Fibroblast of lung (primary cell): ENCODE measurements at regions not wholly inside any gene's neighbourhood (a gene's known extent, or its start where the extent isn't known, plus 50 kb on each side); places are given as distances from the start of the nearest gene placed in this dataset.

Source experiments
- DNase-seq, 2 donors: peaks; one replicate each; pipeline versions ENCODE4 v3.0.0 to v3.0.0-alpha.2; 2010; ENCODE audit warnings: low read depth in 2 of 2
- H2AFZ ChIP-seq: 2 replicates; pipeline ENCODE4 v1.5.1; 2012; ENCODE audit warnings: low read length, control low read depth, inconsistent platforms
- H3K27ac ChIP-seq: 2 replicates; pipeline ENCODE4 v1.5.1; 2011; ENCODE audit warnings: low read length, control low read depth; ENCODE audit not compliant: insufficient read depth
- H3K27me3 ChIP-seq: 2 replicates; pipeline ENCODE4 v1.5.1; 2011; ENCODE audit warnings: mild to moderate bottlenecking, low read length; ENCODE audit not compliant: control insufficient read depth, insufficient read depth
- H3K36me3 ChIP-seq: 2 replicates; pipeline ENCODE4 v1.5.1; 2011; ENCODE audit warnings: low read length; ENCODE audit not compliant: control insufficient read depth, insufficient read depth
- H3K4me1 ChIP-seq: 2 replicates; pipeline ENCODE4 v1.5.1; 2011; ENCODE audit warnings: low read length; ENCODE audit not compliant: control insufficient read depth, insufficient read depth; ENCODE audit errors: extremely low read depth
- H3K4me2 ChIP-seq: 2 replicates; pipeline ENCODE4 v1.5.1; 2011; ENCODE audit warnings: low read length, control low read depth; ENCODE audit not compliant: insufficient read depth; ENCODE audit errors: extremely low read depth
- H3K4me3 ChIP-seq, 4 experiments: fragments of 200-600 bp in 1 of 4; sonication (generic) in 1 of 4; replicated peaks in 1 of 4; 2 replicates each; pipeline ENCODE4 v1.5.1; 2011 to 2016; ENCODE audit warnings: low read length in 4 of 4, low read depth in 3 of 4, mild to moderate bottlenecking in 3 of 4, control low read depth in 2 of 4, inconsistent platforms in 1 of 4, mixed read lengths in 1 of 4; ENCODE audit not compliant: insufficient read depth in 1 of 4; ENCODE audit errors: control extremely low read depth in 1 of 4
- H3K79me2 ChIP-seq: 2 replicates; pipeline ENCODE4 v1.5.1; 2012; ENCODE audit warnings: mild to moderate bottlenecking, low read length, inconsistent platforms; ENCODE audit not compliant: control insufficient read depth, insufficient read depth
- H3K9ac ChIP-seq: 2 replicates; pipeline ENCODE4 v1.5.1; 2011; ENCODE audit warnings: mild to moderate bottlenecking, low read length, control low read depth; ENCODE audit not compliant: insufficient read depth
- H3K9me3 ChIP-seq: 2 replicates; pipeline ENCODE4 v1.5.1; 2012; ENCODE audit warnings: low read depth, low read length; ENCODE audit not compliant: control insufficient read depth, insufficient read depth
- H4K20me1 ChIP-seq: 2 replicates; pipeline ENCODE4 v1.5.1; 2011; ENCODE audit warnings: low read length; ENCODE audit not compliant: control insufficient read depth, insufficient read depth; ENCODE audit errors: extremely low read depth
- CTCF ChIP-seq, 2 donors: IDR thresholded peaks in 1 of 2; conservative IDR thresholded peaks in 1 of 2; 1 replicate in 1 of 2; 2 replicates in 1 of 2; pipeline ENCODE4 v1.5.1; 2011 to 2012; ENCODE audit warnings: low read length in 2 of 2, control low read depth in 1 of 2, inconsistent platforms in 1 of 2, low read depth in 1 of 2, mild to moderate bottlenecking in 1 of 2
- EZH2 ChIP-seq: IDR thresholded peaks from 2 replicates; pipeline ENCODE4 v1.5.1; 2012; ENCODE audit warnings: low read length, control low read depth, mild to moderate bottlenecking; ENCODE audit errors: missing control alignments

GRCh38 chr12:88756917-88757316 is 176.6 kb upstream of the KITLG start:
- Histone ChIP-seq H3K4me2 (no peak overlapping the region), H3K4me3 (no peak overlapping the region), H3K27me3 (no peaks in the 10 kb centered on the region), H2AFZ (no peak overlapping the region), H3K27ac (no peak overlapping the region), H3K9ac (no peak overlapping the region), H3K79me2 (no peaks in the 10 kb centered on the region), H3K9me3 (no peaks in the 10 kb centered on the region), H3K4me1 (no peaks in the 10 kb centered on the region), H3K36me3 (no peaks in the 10 kb centered on the region), H4K20me1 (no peaks in the 10 kb centered on the region)
- TF ChIP-seq CTCF (conservative IDR thresholded peaks at IDR 0.05 in 1 of 2, IDR thresholded peaks at IDR 0.05 in 1 of 2; ENCODE audit: low read depth in 1 of 2, low read length in 2 of 2): no peak
- no peak for TF ChIP-seq EZH2
- DNase-seq: no peak

- H3K27me3 ChIP-seq: no peaks in the 10 kb centered on the region
- no peaks in the 10 kb centered on the region for H4K20me1 ChIP-seq
- H2AFZ ChIP-seq: no peak overlapping the region
- H3K9me3 ChIP-seq: no peaks in the 10 kb centered on the region
- no peak overlapping the region for H3K4me3 ChIP-seq
- DNase-seq: no peak
- no peak overlapping the region for H3K27ac ChIP-seq
- no peak overlapping the region for H3K4me2 ChIP-seq
- no peaks in the 10 kb centered on the region for H3K36me3 ChIP-seq
- H3K79me2 ChIP-seq: no peaks in the 10 kb centered on the region
- no peak overlapping the region for H3K9ac ChIP-seq
- H3K4me1 ChIP-seq: no peaks in the 10 kb centered on the region
- TF ChIP-seq CTCF (conservative IDR thresholded peaks at IDR 0.05 in 1 of 2, IDR thresholded peaks at IDR 0.05 in 1 of 2; ENCODE audit: low read depth in 1 of 2, low read length in 2 of 2) (no peak), EZH2 (no peak)
Observed at GRCh38 chr12:88756153-88756552, 175.9 kb upstream of the KITLG start.

GRCh38 chr12:88753707-88754106 is 173.4 kb upstream of the KITLG start:
- Histone ChIP-seq H3K79me2 (no peaks in the 10 kb centered on the region), H3K9ac (no peak overlapping the region), H3K27ac (no peak overlapping the region), H3K4me1 (no peaks in the 10 kb centered on the region), H4K20me1 (no peaks in the 10 kb centered on the region), H3K9me3 (no peaks in the 10 kb centered on the region), H2AFZ (no peak overlapping the region), H3K36me3 (no peaks in the 10 kb centered on the region), H3K27me3 (no peaks in the 10 kb centered on the region), H3K4me3 (no peak overlapping the region), H3K4me2 (no peak overlapping the region)
- no peak for TF ChIP-seq CTCF (conservative IDR thresholded peaks at IDR 0.05 in 1 of 2, IDR thresholded peaks at IDR 0.05 in 1 of 2; ENCODE audit: low read depth in 1 of 2, low read length in 2 of 2)
- TF ChIP-seq EZH2: no peak
- DNase-seq: no peak
